GM19463 (cell line): ENCODE measurements at regions not wholly inside any gene's neighbourhood (a gene's known extent, or its start where the extent isn't known, plus 50 kb on each side); places are given as distances from the start of the nearest gene placed in this dataset.
A peak's percentile ranks its signal among the peaks of the same experiment; 100 is the strongest.
"Not testable (repeated sequence)": the region's sequence is repeated elsewhere in the genome, so short reads cannot be mapped to it uniquely, and the experiment has no call there.

Experiments
- ATAC-seq: cut with Tn5 transposase; IDR thresholded peaks from one replicate; pipeline ENCODE4 v1.9.1; 2021; ENCODE audit warnings: mild to moderate bottlenecking, moderate library complexity; ENCODE audit not compliant: unreplicated experiment

GRCh38 chr16:26765087-26765486 is 301.6 kb upstream of the C16orf82 start:
- no peak for ATAC-seq

- no peak for ATAC-seq
Measured at GRCh38 chr16:26768385-26769010, 298.2 kb upstream of the C16orf82 start.

GRCh38 chr16:26770547-26770946 is 296.2 kb upstream of the C16orf82 start:
- ATAC-seq: no peak

- ATAC-seq: peak; percentile 56
Measured at GRCh38 chr16:26772503-26772902, 294.2 kb upstream of the C16orf82 start.

- ATAC-seq: no peak
Measured at GRCh38 chr16:26777821-26778220, 288.9 kb upstream of the C16orf82 start.

GRCh38 chr16:26787924-26788323 is 278.8 kb upstream of the C16orf82 start:
- ATAC-seq: no peak

- no peak for ATAC-seq
Measured at GRCh38 chr16:26791169-26791568, 275.6 kb upstream of the C16orf82 start.

GRCh38 chr16:26795184-26795583 is 271.5 kb upstream of the C16orf82 start:
- no peak for ATAC-seq

GRCh38 chr16:26801628-26802027 is 265.1 kb upstream of the C16orf82 start:
- ATAC-seq: no peak

GRCh38 chr16:26802440-26802839 is 264.3 kb upstream of the C16orf82 start:
- no peak for ATAC-seq

- ATAC-seq: no peak
Measured at GRCh38 chr16:26802965-26803364, 263.8 kb upstream of the C16orf82 start.

- no peak for ATAC-seq
Measured at GRCh38 chr16:26806657-26807056, 260.1 kb upstream of the C16orf82 start.

GRCh38 chr16:26809461-26809860 is 257.3 kb upstream of the C16orf82 start:
- no peak for ATAC-seq

GRCh38 chr16:26816266-26816665 is 250.5 kb upstream of the C16orf82 start:
- ATAC-seq: no peak

GRCh38 chr16:26816885-26817571 is 249.7 kb upstream of the C16orf82 start:
- ATAC-seq: no peak

- ATAC-seq: no peak
Measured at GRCh38 chr16:26818393-26818792, 248.3 kb upstream of the C16orf82 start.

- ATAC-seq: no peak
Measured at GRCh38 chr16:26824469-26824868, 242.3 kb upstream of the C16orf82 start.

GRCh38 chr16:26826500-26826899 is 240.2 kb upstream of the C16orf82 start:
- ATAC-seq: no peak

- ATAC-seq: no peak
Measured at GRCh38 chr16:26827386-26827785, 239.3 kb upstream of the C16orf82 start.

- ATAC-seq: no peak
Measured at GRCh38 chr16:26830428-26831127, 236.1 kb upstream of the C16orf82 start.

- not testable (repeated sequence) for ATAC-seq
Measured at GRCh38 chr16:26836114-26836513, 230.6 kb upstream of the C16orf82 start.

- no peak for ATAC-seq
Measured at GRCh38 chr16:26838931-26839330, 227.8 kb upstream of the C16orf82 start.
